GM12892 (cell line): ENCODE measurements at regions not wholly inside any gene's neighbourhood (a gene's known extent, or its start where the extent isn't known, plus 50 kb on each side); places are given as distances from the start of the nearest gene placed in this dataset.

Experiments
- POLR2A ChIP-seq: IDR thresholded peaks from 2 replicates; pipeline ENCODE4 v1.6.1; 2011; ENCODE audit warnings: low read depth, low read length, control low read depth
- POLR2AphosphoS5 ChIP-seq: IDR thresholded peaks from 2 replicates; pipeline ENCODE4 v1.6.1; 2011; ENCODE audit warnings: low read depth, low read length, control low read depth

DNA sequence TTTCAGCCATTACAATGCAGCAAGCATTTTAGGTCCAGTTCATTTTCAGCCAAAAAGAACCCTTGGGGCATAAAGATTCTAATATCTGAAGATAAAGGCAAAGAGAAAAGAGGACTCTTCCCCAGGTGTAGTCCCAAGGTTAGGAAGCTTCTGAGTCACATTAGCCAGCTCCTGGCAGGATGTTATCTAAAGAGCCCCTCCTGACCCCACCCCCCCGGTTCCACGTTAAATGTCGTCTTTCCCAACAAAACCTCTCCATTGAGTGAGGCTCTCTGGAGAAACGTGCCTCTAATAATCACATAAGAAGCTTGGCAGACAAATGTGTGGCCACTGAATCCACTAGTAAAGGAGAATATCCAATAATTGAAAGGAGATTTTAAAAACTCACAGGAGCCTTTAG, 267.7 kb downstream of the GALC start:
- TF ChIP-seq POLR2AphosphoS5 (no peak), POLR2A (no peak)
